Suprapubic skin (tissue), 3 donors: ENCODE measurements at regions not wholly inside any gene's neighbourhood (a gene's known extent, or its start where the extent isn't known, plus 50 kb on each side); places are given as distances from the start of the nearest gene placed in this dataset.
"Not testable (repeated sequence)": the region's sequence is repeated elsewhere in the genome, so short reads cannot be mapped to it uniquely, and the experiment has no call there.

Source experiments
- POLR2AphosphoS5 ChIP-seq, 3 donors: sonication (generic); formaldehyde crosslinking; IDR thresholded peaks; one replicate each; pipeline ENCODE4 v1.6.1; 2017; ENCODE audit warnings: antibody characterized with exemption in 3 of 3
- TF ChIP-seq, protein P1 (sequence below), 2 donors: fragments of 200-600 bp in 1 of 2; fragments of 450-650 bp in 1 of 2; sonication (generic) in 1 of 2; IDR thresholded peaks; one replicate each; pipeline ENCODE4 v1.5.1; 2016 to 2019; ENCODE audit warnings: antibody characterized with exemption in 2 of 2, mild to moderate bottlenecking in 1 of 2, moderate library complexity in 1 of 2

DNA sequence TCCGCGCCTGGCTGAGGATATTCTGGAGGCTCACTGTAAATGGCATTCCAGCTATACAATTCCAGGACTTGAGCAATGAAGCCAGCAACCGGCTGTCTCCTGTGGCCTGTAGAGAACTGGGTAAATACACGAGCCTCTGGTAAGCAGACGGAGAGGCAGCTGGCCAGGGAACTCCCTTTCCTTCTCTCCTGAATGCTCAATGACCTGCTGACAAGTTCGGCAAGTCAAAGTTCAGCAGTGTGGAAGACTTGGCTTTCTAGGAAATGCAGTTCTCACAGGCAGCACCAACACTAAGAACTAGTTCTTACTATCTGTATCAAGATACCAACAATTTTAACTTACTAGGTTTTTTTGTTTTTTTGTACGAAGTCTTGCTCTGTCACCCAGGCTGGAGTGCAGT is 232.1 kb upstream of the NUPR2 start:
- TF ChIP-seq, protein P1, sequence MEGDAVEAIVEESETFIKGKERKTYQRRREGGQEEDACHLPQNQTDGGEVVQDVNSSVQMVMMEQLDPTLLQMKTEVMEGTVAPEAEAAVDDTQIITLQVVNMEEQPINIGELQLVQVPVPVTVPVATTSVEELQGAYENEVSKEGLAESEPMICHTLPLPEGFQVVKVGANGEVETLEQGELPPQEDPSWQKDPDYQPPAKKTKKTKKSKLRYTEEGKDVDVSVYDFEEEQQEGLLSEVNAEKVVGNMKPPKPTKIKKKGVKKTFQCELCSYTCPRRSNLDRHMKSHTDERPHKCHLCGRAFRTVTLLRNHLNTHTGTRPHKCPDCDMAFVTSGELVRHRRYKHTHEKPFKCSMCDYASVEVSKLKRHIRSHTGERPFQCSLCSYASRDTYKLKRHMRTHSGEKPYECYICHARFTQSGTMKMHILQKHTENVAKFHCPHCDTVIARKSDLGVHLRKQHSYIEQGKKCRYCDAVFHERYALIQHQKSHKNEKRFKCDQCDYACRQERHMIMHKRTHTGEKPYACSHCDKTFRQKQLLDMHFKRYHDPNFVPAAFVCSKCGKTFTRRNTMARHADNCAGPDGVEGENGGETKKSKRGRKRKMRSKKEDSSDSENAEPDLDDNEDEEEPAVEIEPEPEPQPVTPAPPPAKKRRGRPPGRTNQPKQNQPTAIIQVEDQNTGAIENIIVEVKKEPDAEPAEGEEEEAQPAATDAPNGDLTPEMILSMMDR (IDR thresholded peaks at IDR 0.05), result not testable (repeated sequence)
- TF ChIP-seq POLR2AphosphoS5 (IDR thresholded peaks at IDR 0.05), result not testable (repeated sequence)
